B cell (primary cell): ENCODE measurements at regions not wholly inside any gene's neighbourhood (a gene's known extent, or its start where the extent isn't known, plus 50 kb on each side); places are given as distances from the start of the nearest gene placed in this dataset.

ENCODE experiments used
- ATAC-seq: fragments of 200-7000 bp; cut with Tn5 transposase; one replicate; pipeline ENCODE4 v1.10.0; 2021; ENCODE audit warnings: low read depth, mild to moderate bottlenecking, moderate number of reproducible peaks, moderate library complexity
- CTCF ChIA-PET: fragments of 350-600 bp; sonication (Branson Sonifier 250); formaldehyde crosslinking; loops from one replicate; lab custom pipeline; 2021; ENCODE audit warnings: antibody characterized with exemption, inconsistent platforms; lab: Charles Lee
- POLR2A ChIA-PET: fragments of 350-600 bp; sonication (Branson Sonifier 250); formaldehyde crosslinking; loops from one replicate; lab custom pipeline; 2021; ENCODE audit warnings: antibody characterized with exemption; lab: Charles Lee
- DNase-seq: peaks from one replicate; pipeline ENCODE4 v3.0.0; 2013
- H2AFZ ChIP-seq: 2 replicates; pipeline ENCODE4 v1.6.1; 2012; ENCODE audit warnings: mild to moderate bottlenecking, low read depth, low read length; ENCODE audit not compliant: insufficient read depth, poor library complexity, severe bottlenecking
- H3K27ac ChIP-seq, 2 donors: 1 replicate in 1 of 2; 2 replicates in 1 of 2; pipeline ENCODE4 v1.5.1; 2012 to 2013; ENCODE audit warnings: low read length in 2 of 2, mild to moderate bottlenecking in 2 of 2, moderate library complexity in 1 of 2
- H3K27me3 ChIP-seq, 4 experiments: fragments of 200-600 bp in 1 of 4; sonication (generic) in 1 of 4; replicated peaks in 1 of 4; 1 replicate in 2 of 4; 2 replicates in 2 of 4; pipeline versions ENCODE4 v1.6.1 to v1.7.0; 2013 to 2016; ENCODE audit warnings: low read length in 3 of 4, mild to moderate bottlenecking in 2 of 4, mixed read lengths in 1 of 4, moderate library complexity in 1 of 4; ENCODE audit not compliant: insufficient read depth in 4 of 4, control insufficient read depth in 3 of 4; ENCODE audit errors: control extremely low read depth in 1 of 4
- H3K36me3 ChIP-seq, 2 experiments: replicated peaks in 1 of 2; 1 replicate in 1 of 2; 2 replicates in 1 of 2; pipeline versions ENCODE4 v1.6.1 to v1.7.1; 2013; ENCODE audit warnings: low read length in 1 of 2; ENCODE audit not compliant: insufficient read depth in 2 of 2, control insufficient read depth in 1 of 2; ENCODE audit errors: control extremely low read depth in 1 of 2, extremely low read depth in 1 of 2
- H3K4me1 ChIP-seq, 2 donors: fragments of 200-600 bp in 1 of 2; sonication (generic) in 1 of 2; 1 replicate in 1 of 2; 2 replicates in 1 of 2; pipeline versions ENCODE4 v1.5.1 to v1.6.1; 2013 to 2017; ENCODE audit warnings: low read length in 2 of 2; ENCODE audit not compliant: control insufficient read depth in 2 of 2, insufficient read depth in 2 of 2
- H3K4me2 ChIP-seq: replicated peaks from 2 replicates; pipeline ENCODE3; 2012; ENCODE audit warnings: mild to moderate bottlenecking, low read depth, low read length; ENCODE audit not compliant: poor library complexity, severe bottlenecking
- H3K4me3 ChIP-seq, 5 experiments: fragments of 200-600 bp in 1 of 5; sonication (generic) in 1 of 5; 1 replicate in 3 of 5; 2 replicates in 2 of 5; pipeline versions ENCODE4 v1.5.1 to v1.7.0; 2011 to 2016; ENCODE audit warnings: low read length in 4 of 5, mild to moderate bottlenecking in 4 of 5, low read depth in 2 of 5, control low read depth in 1 of 5, moderate library complexity in 1 of 5; ENCODE audit not compliant: insufficient read depth in 1 of 5; ENCODE audit errors: control extremely low read depth in 1 of 5, extremely low read depth in 1 of 5
- H3K79me2 ChIP-seq: fragments of 200-600 bp; sonication (generic); one replicate; pipeline ENCODE4 v1.6.0; 2016; ENCODE audit warnings: low read length; ENCODE audit not compliant: control insufficient read depth, insufficient read depth
- H3K9ac ChIP-seq: fragments of 200-600 bp; sonication (generic); 2 replicates; pipeline ENCODE4 v1.6.1; 2017; ENCODE audit warnings: mild to moderate bottlenecking, low read length, moderate library complexity
- H3K9me3 ChIP-seq, 3 donors: one replicate each; pipeline versions ENCODE4 v1.6.1 to v1.7.1; 2013; ENCODE audit warnings: low read length in 2 of 3; ENCODE audit not compliant: control insufficient read depth in 2 of 3, insufficient read depth in 1 of 3; ENCODE audit errors: control extremely low read depth in 1 of 3
- H4K20me1 ChIP-seq: 2 replicates; pipeline ENCODE4 v1.6.0; 2012; ENCODE audit warnings: mild to moderate bottlenecking, low read length; ENCODE audit not compliant: insufficient read depth, control insufficient read depth, poor library complexity, severe bottlenecking
- H3K27ac Mint-ChIP-seq: one replicate; pipeline ENCODE4 v1.8.0; 2021; ENCODE audit warnings: mixed read lengths
- H3K27me3 Mint-ChIP-seq: one replicate; pipeline ENCODE4 v1.8.0; 2021; ENCODE audit warnings: mixed read lengths
- H3K4me1 Mint-ChIP-seq: one replicate; pipeline ENCODE4 v1.8.0; 2021; ENCODE audit warnings: mixed read lengths
- H3K4me3 Mint-ChIP-seq: one replicate; pipeline ENCODE4 v1.8.0; 2021; ENCODE audit warnings: mixed read lengths
- H3K9me3 Mint-ChIP-seq: one replicate; pipeline ENCODE4 v1.8.0; 2022; ENCODE audit warnings: mixed read lengths; ENCODE audit not compliant: insufficient read depth
- EZH2 ChIP-seq: IDR thresholded peaks from 2 replicates; pipeline ENCODE4 v1.6.1; 2012; ENCODE audit warnings: borderline replicate concordance, low read depth, mild to moderate bottlenecking, moderate library complexity, low read length; ENCODE audit not compliant: insufficient read depth, poor library complexity, severe bottlenecking
- WGBS: methylation state at CpG from one replicate; pipeline ENCODE4 v1.1.5; 2013; ENCODE audit warnings: missing lambda C conversion rate; ENCODE audit not compliant: insufficient coverage; 5-methylcytosine and 5-hydroxymethylcytosine counted together
- intact Hi-C: fragments of 100-400 bp; cut with micrococcal nuclease; formaldehyde crosslinking; loops from one replicate; pipeline ENCODE4 v1.10.0; 2022
- TF ChIP-seq, protein P1 (sequence below): fragments of 200-600 bp; IDR thresholded peaks from one replicate; pipeline ENCODE4 v1.8.0; 2022; ENCODE audit warnings: antibody characterized with exemption, mild to moderate bottlenecking

GRCh38 chr13:74794582-74794981 lies 660.4 kb upstream of the KLF12 start:
- Histone ChIP-seq H3K36me3 (no peaks in the 10 kb centered on the region), H3K4me1 (no peaks in the 10 kb centered on the region), H3K9me3 (no peaks in the 10 kb centered on the region), H3K27me3 (no peaks in the 10 kb centered on the region), H3K4me2 (no peak overlapping the region), H3K79me2 (no peaks in the 10 kb centered on the region), H3K9ac (no peak overlapping the region), H4K20me1 (no peaks in the 10 kb centered on the region), H3K27ac (no peak overlapping the region), H2AFZ (no peak overlapping the region), H3K4me3 (no peak overlapping the region)
- H3K4me3 Mint-ChIP-seq, result no peak overlapping the region
- ATAC-seq, result no peak
- no peak overlapping the region for H3K27ac Mint-ChIP-seq
- ChIA-PET CTCF (no interaction called here), POLR2A (no interaction called here)
- H3K9me3 Mint-ChIP-seq, result peaks cover 2% of the 10 kb centered on the region
- 83% methylated on average over 1 of the region's 3 CpGs for WGBS
- intact Hi-C loops, result no loop called here
- no peaks in the 10 kb centered on the region for H3K4me1 Mint-ChIP-seq
- no peak for DNase-seq
- peaks cover 5% of the 10 kb centered on the region for H3K27me3 Mint-ChIP-seq
- TF ChIP-seq, protein P1, sequence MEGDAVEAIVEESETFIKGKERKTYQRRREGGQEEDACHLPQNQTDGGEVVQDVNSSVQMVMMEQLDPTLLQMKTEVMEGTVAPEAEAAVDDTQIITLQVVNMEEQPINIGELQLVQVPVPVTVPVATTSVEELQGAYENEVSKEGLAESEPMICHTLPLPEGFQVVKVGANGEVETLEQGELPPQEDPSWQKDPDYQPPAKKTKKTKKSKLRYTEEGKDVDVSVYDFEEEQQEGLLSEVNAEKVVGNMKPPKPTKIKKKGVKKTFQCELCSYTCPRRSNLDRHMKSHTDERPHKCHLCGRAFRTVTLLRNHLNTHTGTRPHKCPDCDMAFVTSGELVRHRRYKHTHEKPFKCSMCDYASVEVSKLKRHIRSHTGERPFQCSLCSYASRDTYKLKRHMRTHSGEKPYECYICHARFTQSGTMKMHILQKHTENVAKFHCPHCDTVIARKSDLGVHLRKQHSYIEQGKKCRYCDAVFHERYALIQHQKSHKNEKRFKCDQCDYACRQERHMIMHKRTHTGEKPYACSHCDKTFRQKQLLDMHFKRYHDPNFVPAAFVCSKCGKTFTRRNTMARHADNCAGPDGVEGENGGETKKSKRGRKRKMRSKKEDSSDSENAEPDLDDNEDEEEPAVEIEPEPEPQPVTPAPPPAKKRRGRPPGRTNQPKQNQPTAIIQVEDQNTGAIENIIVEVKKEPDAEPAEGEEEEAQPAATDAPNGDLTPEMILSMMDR, result no peak
- TF ChIP-seq EZH2, result no peak

- H3K79me2 ChIP-seq, result no peaks in the 10 kb centered on the region
- H3K4me3 ChIP-seq, result no peak overlapping the region
- no peaks in the 10 kb centered on the region for H3K27me3 ChIP-seq
- ChIA-PET POLR2A (no interaction called here), CTCF (no interaction called here)
- H2AFZ ChIP-seq, result no peak overlapping the region
- H3K4me2 ChIP-seq, result no peak overlapping the region
- Mint-ChIP-seq H3K4me3 (no peak overlapping the region), H3K4me1 (no peaks in the 10 kb centered on the region), H3K27me3 (peaks cover 5% of the 10 kb centered on the region), H3K9me3 (peaks cover 2% of the 10 kb centered on the region), H3K27ac (no peak overlapping the region)
- H4K20me1 ChIP-seq, result no peaks in the 10 kb centered on the region
- no peak for ATAC-seq
- no peak for TF ChIP-seq EZH2
- TF ChIP-seq, protein P1, result no peak
- WGBS, result 92% methylated on average over 5 of the region's 5 CpGs
- intact Hi-C loops, result no loop called here
- H3K36me3 ChIP-seq, result no peaks in the 10 kb centered on the region
- H3K27ac ChIP-seq, result no peak overlapping the region
- H3K9ac ChIP-seq, result no peak overlapping the region
- H3K9me3 ChIP-seq, result no peaks in the 10 kb centered on the region
- no peaks in the 10 kb centered on the region for H3K4me1 ChIP-seq
- no peak for DNase-seq
These were observed 659.9 kb upstream of the KLF12 start for GRCh38 chr13:74794147-74794546.
